ENCODE measurements at regions not wholly inside any gene's neighbourhood (a gene's known extent, or its start where the extent isn't known, plus 50 kb on each side); places are given as distances from the start of the nearest gene placed in this dataset.

DNA sequence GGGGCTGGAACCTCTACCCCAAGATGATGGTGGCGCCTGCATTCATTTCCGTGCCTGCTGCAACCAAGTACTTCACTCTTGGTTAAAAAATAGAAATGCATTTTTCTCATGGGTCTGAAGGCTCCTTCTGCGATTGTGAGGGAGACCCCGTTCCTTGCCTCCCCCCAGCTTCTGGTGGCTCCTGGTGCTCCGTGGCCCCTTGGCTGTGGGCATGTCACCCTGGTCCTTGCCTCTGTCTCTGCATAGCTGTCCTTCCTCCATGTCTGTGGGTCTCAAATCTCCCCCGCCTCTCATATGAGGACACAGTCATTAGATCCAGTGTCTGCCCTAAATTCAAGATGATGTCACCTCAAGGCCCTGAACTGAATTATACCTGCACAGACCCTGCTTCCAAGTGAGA is 317.9 kb downstream of the TCERG1L start:
- Histone ChIP-seq H3K27ac (no peak overlapping the region), H3K4me1 (no peaks in the 10 kb centered on the region), H3K4me3 (no peak overlapping the region), H3K9me3 (peaks cover 0 to 7% of the 10 kb centered on the region in 2 donors), H3K27me3 (peaks cover 0 to 27% of the 10 kb centered on the region in 2 donors), H3K36me3 (no peaks in the 10 kb centered on the region)
- TF ChIP-seq CTCF (IDR thresholded peaks at IDR 0.05) (no peak), POLR2A (IDR thresholded peaks at IDR 0.05) (no peak), POLR2AphosphoS5 (IDR thresholded peaks at IDR 0.05) (no peak)
- DNase-seq (ENCODE audit: low spot score in 2 of 2): no peak
- intact Hi-C loops (cut with DNase I; ENCODE audit: low total_unique reads): no loop called here

GRCh38 chr10:130994191-130994590 is 317.3 kb downstream of the TCERG1L start:
- Histone ChIP-seq H3K27me3 (peaks cover 0 to 26% of the 10 kb centered on the region in 2 donors), H3K36me3 (no peaks in the 10 kb centered on the region), H3K4me3 (no peak overlapping the region), H3K27ac (no peak overlapping the region), H3K4me1 (no peaks in the 10 kb centered on the region), H3K9me3 (peaks cover 0 to 7% of the 10 kb centered on the region in 2 donors)
- no peak for TF ChIP-seq CTCF (IDR thresholded peaks at IDR 0.05)
- no peak for TF ChIP-seq POLR2AphosphoS5 (IDR thresholded peaks at IDR 0.05)
- no peak for TF ChIP-seq POLR2A (IDR thresholded peaks at IDR 0.05)
- DNase-seq (ENCODE audit: low spot score in 2 of 2): no peak
- intact Hi-C loops (cut with DNase I; ENCODE audit: low total_unique reads): no loop called here

DNA sequence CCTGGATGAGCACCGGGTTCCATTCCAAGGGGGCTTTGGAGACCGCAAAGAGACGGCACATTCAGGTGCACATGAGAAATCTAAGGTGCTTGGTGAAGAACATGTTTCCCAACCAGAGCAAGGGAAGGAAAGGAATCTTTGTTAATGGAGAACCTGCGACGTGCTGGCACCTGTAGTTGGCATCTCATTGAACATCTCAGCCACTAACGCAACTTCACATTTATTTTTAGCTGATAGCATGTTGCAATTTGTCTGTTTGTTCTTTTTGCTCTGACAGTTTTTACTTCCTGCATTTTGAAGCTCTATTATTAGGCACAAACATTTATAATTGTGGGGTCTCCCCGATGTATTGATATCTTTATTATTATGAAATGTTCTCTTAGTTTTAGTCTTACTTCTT is 316.7 kb downstream of the TCERG1L start:
- no peak for DNase-seq (ENCODE audit: low spot score in 2 of 2)
- Histone ChIP-seq H3K4me3 (no peak overlapping the region), H3K4me1 (no peaks in the 10 kb centered on the region), H3K27me3 (peaks cover 0 to 26% of the 10 kb centered on the region in 2 donors), H3K9me3 (peaks cover 0 to 7% of the 10 kb centered on the region in 2 donors), H3K36me3 (no peaks in the 10 kb centered on the region), H3K27ac (no peak overlapping the region)
- intact Hi-C loops (cut with DNase I; ENCODE audit: low total_unique reads): no loop called here
- no peak for TF ChIP-seq CTCF (IDR thresholded peaks at IDR 0.05)
- no peak for TF ChIP-seq POLR2AphosphoS5 (IDR thresholded peaks at IDR 0.05)
- TF ChIP-seq POLR2A (IDR thresholded peaks at IDR 0.05): no peak

- peaks cover 0 to 7% of the 10 kb centered on the region in 2 donors for H3K9me3 ChIP-seq
- no peaks in the 10 kb centered on the region for H3K36me3 ChIP-seq
- DNase-seq (ENCODE audit: low spot score in 2 of 2): no peak
Observed at GRCh38 chr10:130997267-130998045, 314.1 kb downstream of the TCERG1L start.

More at GRCh38 chr10:130997267-130998045, 314.1 kb downstream of the TCERG1L start:
- no peak overlapping the region for H3K4me3 ChIP-seq
- TF ChIP-seq CTCF (IDR thresholded peaks at IDR 0.05) (no peak), POLR2A (IDR thresholded peaks at IDR 0.05) (no peak), POLR2AphosphoS5 (IDR thresholded peaks at IDR 0.05) (no peak)
- peaks cover 0 to 28% of the 10 kb centered on the region in 2 donors for H3K27me3 ChIP-seq
- no peak overlapping the region for H3K27ac ChIP-seq
- intact Hi-C loops (cut with DNase I; ENCODE audit: low total_unique reads): no loop called here
- no peaks in the 10 kb centered on the region for H3K4me1 ChIP-seq
